Skin of body (tissue), 1 donor: ENCODE measurements at regions not wholly inside any gene's neighbourhood (a gene's known extent, or its start where the extent isn't known, plus 50 kb on each side); places are given as distances from the start of the nearest gene placed in this dataset.
"Not testable (repeated sequence)": the region's sequence is repeated elsewhere in the genome, so short reads cannot be mapped to it uniquely, and the experiment has no call there.

Source experiments
- DNase-seq: peaks from one replicate; lab custom pipeline; 2025; lab: John Stamatoyannopoulos, UW

GRCh38 chrX:7638078-7638710 is 204.8 kb upstream of the VCX start:
- no peak for DNase-seq

GRCh38 chrX:7637066-7637465 is 205.9 kb upstream of the VCX start:
- DNase-seq = peak; percentile 0

GRCh38 chrX:7635604-7636003 is 207.4 kb upstream of the VCX start:
- DNase-seq = no peak

GRCh38 chrX:7620560-7620959 is 222.4 kb upstream of the VCX start:
- DNase-seq = no peak

GRCh38 chrX:7617994-7618393 is 225.0 kb upstream of the VCX start:
- DNase-seq = no peak

GRCh38 chrX:7614616-7615015 is 228.4 kb upstream of the VCX start:
- no peak for DNase-seq

GRCh38 chrX:7608625-7609024 is 234.3 kb upstream of the VCX start:
- DNase-seq = not testable (repeated sequence)

GRCh38 chrX:7606039-7606652 is 236.8 kb upstream of the VCX start:
- no peak for DNase-seq

- DNase-seq = no peak
Observed at GRCh38 chrX:7603387-7603786, 239.6 kb upstream of the VCX start.

GRCh38 chrX:7596822-7597221 is 246.1 kb upstream of the VCX start:
- no peak for DNase-seq

GRCh38 chrX:7593370-7593769 is 249.6 kb upstream of the VCX start:
- DNase-seq = not testable (repeated sequence)

GRCh38 chrX:7586126-7586525 is 256.8 kb upstream of the VCX start:
- peak; percentile 0 for DNase-seq

GRCh38 chrX:7582191-7582590 is 260.8 kb upstream of the VCX start:
- DNase-seq = no peak

- DNase-seq = no peak
Observed at GRCh38 chrX:7580127-7580526, 262.8 kb upstream of the VCX start.

GRCh38 chrX:7574325-7574724 is 268.6 kb upstream of the VCX start:
- no peak for DNase-seq

- no peak for DNase-seq
Observed at GRCh38 chrX:7570432-7571029, 272.4 kb upstream of the VCX start.

- DNase-seq = no peak
Observed at GRCh38 chrX:7568597-7568996, 274.4 kb upstream of the VCX start.

GRCh38 chrX:7568130-7568529 is 274.8 kb upstream of the VCX start:
- no peak for DNase-seq

- DNase-seq = no peak
Observed at GRCh38 chrX:7552760-7553159, 290.2 kb upstream of the VCX start.

- no peak for DNase-seq
Observed at GRCh38 chrX:7546551-7547080, 296.4 kb upstream of the VCX start.

GRCh38 chrX:7545564-7545963 is 297.4 kb upstream of the VCX start:
- no peak for DNase-seq

GRCh38 chrX:7542587-7543380 is 300.2 kb upstream of the VCX start:
- peak; percentile 21 for DNase-seq
